Fibroblast of lung (primary cell): ENCODE measurements at regions not wholly inside any gene's neighbourhood (a gene's known extent, or its start where the extent isn't known, plus 50 kb on each side); places are given as distances from the start of the nearest gene placed in this dataset.

Experiments
- DNase-seq, 2 donors: peaks; one replicate each; pipeline versions ENCODE4 v3.0.0 to v3.0.0-alpha.2; 2010; ENCODE audit warnings: low read depth in 2 of 2
- H2AFZ ChIP-seq: 2 replicates; pipeline ENCODE4 v1.5.1; 2012; ENCODE audit warnings: low read length, control low read depth, inconsistent platforms
- H3K27ac ChIP-seq: 2 replicates; pipeline ENCODE4 v1.5.1; 2011; ENCODE audit warnings: low read length, control low read depth; ENCODE audit not compliant: insufficient read depth
- H3K27me3 ChIP-seq: 2 replicates; pipeline ENCODE4 v1.5.1; 2011; ENCODE audit warnings: mild to moderate bottlenecking, low read length; ENCODE audit not compliant: control insufficient read depth, insufficient read depth
- H3K36me3 ChIP-seq: 2 replicates; pipeline ENCODE4 v1.5.1; 2011; ENCODE audit warnings: low read length; ENCODE audit not compliant: control insufficient read depth, insufficient read depth
- H3K4me1 ChIP-seq: 2 replicates; pipeline ENCODE4 v1.5.1; 2011; ENCODE audit warnings: low read length; ENCODE audit not compliant: control insufficient read depth, insufficient read depth; ENCODE audit errors: extremely low read depth
- H3K4me2 ChIP-seq: 2 replicates; pipeline ENCODE4 v1.5.1; 2011; ENCODE audit warnings: low read length, control low read depth; ENCODE audit not compliant: insufficient read depth; ENCODE audit errors: extremely low read depth
- H3K4me3 ChIP-seq, 4 experiments: fragments of 200-600 bp in 1 of 4; sonication (generic) in 1 of 4; replicated peaks in 1 of 4; 2 replicates each; pipeline ENCODE4 v1.5.1; 2011 to 2016; ENCODE audit warnings: low read length in 4 of 4, low read depth in 3 of 4, mild to moderate bottlenecking in 3 of 4, control low read depth in 2 of 4, inconsistent platforms in 1 of 4, mixed read lengths in 1 of 4; ENCODE audit not compliant: insufficient read depth in 1 of 4; ENCODE audit errors: control extremely low read depth in 1 of 4
- H3K79me2 ChIP-seq: 2 replicates; pipeline ENCODE4 v1.5.1; 2012; ENCODE audit warnings: mild to moderate bottlenecking, low read length, inconsistent platforms; ENCODE audit not compliant: control insufficient read depth, insufficient read depth
- H3K9ac ChIP-seq: 2 replicates; pipeline ENCODE4 v1.5.1; 2011; ENCODE audit warnings: mild to moderate bottlenecking, low read length, control low read depth; ENCODE audit not compliant: insufficient read depth
- H3K9me3 ChIP-seq: 2 replicates; pipeline ENCODE4 v1.5.1; 2012; ENCODE audit warnings: low read depth, low read length; ENCODE audit not compliant: control insufficient read depth, insufficient read depth
- H4K20me1 ChIP-seq: 2 replicates; pipeline ENCODE4 v1.5.1; 2011; ENCODE audit warnings: low read length; ENCODE audit not compliant: control insufficient read depth, insufficient read depth; ENCODE audit errors: extremely low read depth
- EZH2 ChIP-seq: IDR thresholded peaks from 2 replicates; pipeline ENCODE4 v1.5.1; 2012; ENCODE audit warnings: low read length, control low read depth, mild to moderate bottlenecking; ENCODE audit errors: missing control alignments
- TF ChIP-seq, protein P1 (sequence below), 2 donors: IDR thresholded peaks in 1 of 2; conservative IDR thresholded peaks in 1 of 2; 1 replicate in 1 of 2; 2 replicates in 1 of 2; pipeline ENCODE4 v1.5.1; 2011 to 2012; ENCODE audit warnings: low read length in 2 of 2, control low read depth in 1 of 2, inconsistent platforms in 1 of 2, low read depth in 1 of 2, mild to moderate bottlenecking in 1 of 2

DNA sequence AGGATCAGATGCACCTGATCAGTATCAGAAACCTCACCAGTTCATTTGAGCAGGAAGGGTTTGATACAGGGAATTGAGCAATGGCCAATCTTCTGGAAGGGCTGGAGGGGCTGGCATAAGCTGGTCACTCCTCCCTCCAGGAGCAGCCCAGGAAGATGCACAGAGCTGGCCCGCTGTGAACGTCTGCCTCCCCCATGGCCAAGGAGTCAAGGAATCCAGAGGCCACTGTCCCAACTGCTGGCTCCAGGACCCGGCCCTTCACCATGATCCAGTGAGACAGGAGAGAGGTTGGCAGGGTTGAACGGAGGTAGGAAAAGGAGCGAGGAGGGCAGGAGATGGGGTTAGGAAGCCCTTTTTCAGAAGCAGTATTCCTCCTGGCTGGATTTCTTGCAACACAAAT lies 113.9 kb upstream of the CST7 start:
- Histone ChIP-seq H3K4me1 (no peaks in the 10 kb centered on the region), H3K27ac (no peak overlapping the region), H3K79me2 (no peaks in the 10 kb centered on the region), H3K27me3 (no peaks in the 10 kb centered on the region), H3K36me3 (no peaks in the 10 kb centered on the region), H3K9ac (no peak overlapping the region), H4K20me1 (no peaks in the 10 kb centered on the region), H3K9me3 (no peaks in the 10 kb centered on the region), H3K4me2 (no peak overlapping the region), H3K4me3 (no peak overlapping the region), H2AFZ (no peak overlapping the region)
- no peak for DNase-seq
- TF ChIP-seq, protein P1, sequence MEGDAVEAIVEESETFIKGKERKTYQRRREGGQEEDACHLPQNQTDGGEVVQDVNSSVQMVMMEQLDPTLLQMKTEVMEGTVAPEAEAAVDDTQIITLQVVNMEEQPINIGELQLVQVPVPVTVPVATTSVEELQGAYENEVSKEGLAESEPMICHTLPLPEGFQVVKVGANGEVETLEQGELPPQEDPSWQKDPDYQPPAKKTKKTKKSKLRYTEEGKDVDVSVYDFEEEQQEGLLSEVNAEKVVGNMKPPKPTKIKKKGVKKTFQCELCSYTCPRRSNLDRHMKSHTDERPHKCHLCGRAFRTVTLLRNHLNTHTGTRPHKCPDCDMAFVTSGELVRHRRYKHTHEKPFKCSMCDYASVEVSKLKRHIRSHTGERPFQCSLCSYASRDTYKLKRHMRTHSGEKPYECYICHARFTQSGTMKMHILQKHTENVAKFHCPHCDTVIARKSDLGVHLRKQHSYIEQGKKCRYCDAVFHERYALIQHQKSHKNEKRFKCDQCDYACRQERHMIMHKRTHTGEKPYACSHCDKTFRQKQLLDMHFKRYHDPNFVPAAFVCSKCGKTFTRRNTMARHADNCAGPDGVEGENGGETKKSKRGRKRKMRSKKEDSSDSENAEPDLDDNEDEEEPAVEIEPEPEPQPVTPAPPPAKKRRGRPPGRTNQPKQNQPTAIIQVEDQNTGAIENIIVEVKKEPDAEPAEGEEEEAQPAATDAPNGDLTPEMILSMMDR (conservative IDR thresholded peaks at IDR 0.05 in 1 of 2, IDR thresholded peaks at IDR 0.05 in 1 of 2; ENCODE audit: low read depth in 1 of 2, low read length in 2 of 2) = no peak
- no peak for TF ChIP-seq EZH2

- H3K36me3 ChIP-seq = no peaks in the 10 kb centered on the region
- no peak overlapping the region for H2AFZ ChIP-seq
- H3K27ac ChIP-seq = no peak overlapping the region
- no peak overlapping the region for H3K4me3 ChIP-seq
- no peak overlapping the region for H3K9ac ChIP-seq
- no peaks in the 10 kb centered on the region for H3K27me3 ChIP-seq
- H3K4me1 ChIP-seq = no peaks in the 10 kb centered on the region
- DNase-seq = no peak
- no peaks in the 10 kb centered on the region for H3K9me3 ChIP-seq
- H3K4me2 ChIP-seq = no peak overlapping the region
- H3K79me2 ChIP-seq = no peaks in the 10 kb centered on the region
- no peak for TF ChIP-seq EZH2
- TF ChIP-seq, protein P1 (conservative IDR thresholded peaks at IDR 0.05 in 1 of 2, IDR thresholded peaks at IDR 0.05 in 1 of 2; ENCODE audit: low read depth in 1 of 2, low read length in 2 of 2) = no peak
- H4K20me1 ChIP-seq = no peaks in the 10 kb centered on the region
Observed at GRCh38 chr20:24836041-24836533, 113.0 kb upstream of the CST7 start.

DNA sequence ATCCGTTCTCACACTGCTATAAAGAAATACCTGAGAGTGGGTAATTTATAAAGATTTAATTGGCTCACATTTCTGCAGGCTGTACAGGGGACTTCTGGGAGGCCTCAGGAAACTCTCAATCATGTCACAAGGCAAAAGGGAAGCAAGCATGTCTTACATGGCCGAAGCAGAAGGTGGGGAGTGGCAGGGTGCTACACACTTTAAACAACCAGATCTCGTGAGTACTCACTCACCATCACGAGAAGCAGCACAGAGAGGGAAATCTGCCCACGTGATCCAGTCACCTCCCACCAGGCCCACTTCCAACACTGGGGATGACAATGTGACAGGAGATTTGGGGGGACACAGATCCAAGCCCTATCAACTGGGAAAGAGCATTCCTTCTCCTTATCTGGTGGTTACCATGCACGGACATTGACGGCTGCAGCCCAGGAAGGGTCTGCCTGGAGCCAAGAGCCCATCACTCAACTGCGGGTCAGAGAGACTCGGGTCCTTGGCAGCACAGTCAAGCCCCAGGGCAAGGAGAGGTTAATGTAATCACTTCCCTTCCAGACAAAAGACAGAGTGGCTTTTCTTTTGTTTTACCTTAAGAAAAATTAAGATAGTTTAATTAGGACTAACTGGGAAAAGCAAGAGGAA lies 112.3 kb upstream of the CST7 start:
- Histone ChIP-seq H3K4me1 (no peaks in the 10 kb centered on the region), H2AFZ (no peak overlapping the region), H3K4me2 (no peak overlapping the region), H3K36me3 (no peaks in the 10 kb centered on the region), H4K20me1 (no peaks in the 10 kb centered on the region), H3K27ac (no peak overlapping the region), H3K4me3 (no peak overlapping the region), H3K79me2 (no peaks in the 10 kb centered on the region), H3K9ac (no peak overlapping the region), H3K27me3 (no peaks in the 10 kb centered on the region), H3K9me3 (no peaks in the 10 kb centered on the region)
- DNase-seq = no peak
- TF ChIP-seq, protein P1 (conservative IDR thresholded peaks at IDR 0.05 in 1 of 2, IDR thresholded peaks at IDR 0.05 in 1 of 2; ENCODE audit: low read depth in 1 of 2, low read length in 2 of 2) = no peak
- no peak for TF ChIP-seq EZH2
